G401.6 (cell line): ENCODE measurements at regions not wholly inside any gene's neighbourhood (a gene's known extent, or its start where the extent isn't known, plus 50 kb on each side); places are given as distances from the start of the nearest gene placed in this dataset.
A peak's percentile ranks its signal among the peaks of the same experiment; 100 is the strongest.

Experiments
- FAIRE-seq: peaks from 2 replicates; lab custom pipeline; 2012; peaks lifted over from hg19 to GRCh38; lab: Jason Lieb, UNC

- FAIRE-seq: no peak
Measured at GRCh38 chr2:185891403-185891802, 152.8 kb downstream of the FSIP2 start.

GRCh38 chr2:185891804-185892411 is 153.3 kb downstream of the FSIP2 start:
- no peak for FAIRE-seq

GRCh38 chr2:185892484-185892883 is 153.9 kb downstream of the FSIP2 start:
- no peak for FAIRE-seq

- FAIRE-seq: no peak
Measured at GRCh38 chr2:185894223-185894622, 155.6 kb downstream of the FSIP2 start.

GRCh38 chr2:185895828-185896693 is 157.5 kb downstream of the FSIP2 start:
- FAIRE-seq: no peak

- no peak for FAIRE-seq
Measured at GRCh38 chr2:185899366-185899765, 160.8 kb downstream of the FSIP2 start.

- no peak for FAIRE-seq
Measured at GRCh38 chr2:185919155-185919554, 180.6 kb downstream of the FSIP2 start.

- no peak for FAIRE-seq
Measured at GRCh38 chr2:185921048-185921756, 182.6 kb downstream of the FSIP2 start.

GRCh38 chr2:185934232-185934631 is 195.6 kb downstream of the FSIP2 start:
- no peak for FAIRE-seq

GRCh38 chr2:185939858-185940257 is 201.3 kb downstream of the FSIP2 start:
- FAIRE-seq: no peak

GRCh38 chr2:185942855-185943254 is 204.3 kb downstream of the FSIP2 start:
- no peak for FAIRE-seq

- FAIRE-seq: no peak
Measured at GRCh38 chr2:185947722-185948121, 209.1 kb downstream of the FSIP2 start.

- FAIRE-seq: no peak
Measured at GRCh38 chr2:185952100-185952499, 213.5 kb downstream of the FSIP2 start.

GRCh38 chr2:185954389-185954788 is 215.8 kb downstream of the FSIP2 start:
- no peak for FAIRE-seq

GRCh38 chr2:185955050-185955449 is 216.4 kb downstream of the FSIP2 start:
- FAIRE-seq: peak; percentile 82

- no peak for FAIRE-seq
Measured at GRCh38 chr2:185967335-185967734, 228.7 kb downstream of the FSIP2 start.

GRCh38 chr2:185970148-185970852 is 231.7 kb downstream of the FSIP2 start:
- FAIRE-seq: no peak

- no peak for FAIRE-seq
Measured at GRCh38 chr2:185978634-185979407, 240.2 kb downstream of the FSIP2 start.

- FAIRE-seq: no peak
Measured at GRCh38 chr2:185979546-185980071, 241.0 kb downstream of the FSIP2 start.

GRCh38 chr2:185980944-185981343 is 242.3 kb downstream of the FSIP2 start:
- FAIRE-seq: no peak

- FAIRE-seq: no peak
Measured at GRCh38 chr2:185984670-185985069, 246.1 kb downstream of the FSIP2 start.
